LHCN-M2 (cell line): ENCODE measurements at regions not wholly inside any gene's neighbourhood (a gene's known extent, or its start where the extent isn't known, plus 50 kb on each side); places are given as distances from the start of the nearest gene placed in this dataset.
A peak's percentile ranks its signal among the peaks of the same experiment; 100 is the strongest.
"Not testable (repeated sequence)": the region's sequence is repeated elsewhere in the genome, so short reads cannot be mapped to it uniquely, and the experiment has no call there.

Experiments used
- DNase-seq: peaks from one replicate; pipeline ENCODE4 v3.0.0-alpha.2; 2012; ENCODE audit warnings: low read depth

GRCh38 chr11:107276077-107276476 is 181.5 kb downstream of the CWF19L2 start:
- peak; percentile 64 for DNase-seq

GRCh38 chr11:107275632-107276031 is 182.0 kb downstream of the CWF19L2 start:
- peak; percentile 19 for DNase-seq

- DNase-seq, result no peak
Measured at GRCh38 chr11:107274138-107274537, 183.5 kb downstream of the CWF19L2 start.

GRCh38 chr11:107272561-107272960 is 185.1 kb downstream of the CWF19L2 start:
- DNase-seq, result no peak

GRCh38 chr11:107271425-107271824 is 186.2 kb downstream of the CWF19L2 start:
- DNase-seq, result no peak

GRCh38 chr11:107268977-107269376 is 188.6 kb downstream of the CWF19L2 start:
- DNase-seq, result no peak

GRCh38 chr11:107266455-107266854 is 191.2 kb downstream of the CWF19L2 start:
- no peak for DNase-seq

GRCh38 chr11:107265591-107266121 is 192.0 kb downstream of the CWF19L2 start:
- DNase-seq, result no peak

GRCh38 chr11:107263844-107264563 is 193.6 kb downstream of the CWF19L2 start:
- no peak for DNase-seq

GRCh38 chr11:107259811-107260221 is 197.8 kb downstream of the CWF19L2 start:
- DNase-seq, result no peak

GRCh38 chr11:107257710-107258109 is 199.9 kb downstream of the CWF19L2 start:
- DNase-seq, result no peak

- not testable (repeated sequence) for DNase-seq
Measured at GRCh38 chr11:107253661-107254060, 204.0 kb downstream of the CWF19L2 start.

GRCh38 chr11:107252429-107253161 is 205.0 kb downstream of the CWF19L2 start:
- no peak for DNase-seq

- DNase-seq, result no peak
Measured at GRCh38 chr11:107251298-107251697, 206.3 kb downstream of the CWF19L2 start.

GRCh38 chr11:107250017-107250416 is 207.6 kb downstream of the CWF19L2 start:
- DNase-seq, result no peak

GRCh38 chr11:107249054-107249453 is 208.6 kb downstream of the CWF19L2 start:
- DNase-seq, result no peak

GRCh38 chr11:107247167-107247861 is 210.3 kb downstream of the CWF19L2 start:
- DNase-seq, result no peak

GRCh38 chr11:107243929-107244328 is 213.7 kb downstream of the CWF19L2 start:
- no peak for DNase-seq

- DNase-seq, result no peak
Measured at GRCh38 chr11:107232451-107232850, 214.2 kb upstream of the GUCY1A2 start.

GRCh38 chr11:107224836-107225235 is 206.6 kb upstream of the GUCY1A2 start:
- no peak for DNase-seq

GRCh38 chr11:107222916-107223460 is 204.7 kb upstream of the GUCY1A2 start:
- no peak for DNase-seq

- DNase-seq, result no peak
Measured at GRCh38 chr11:107222431-107222830, 204.2 kb upstream of the GUCY1A2 start.
